A549 (cell line): ENCODE measurements at regions not wholly inside any gene's neighbourhood (a gene's known extent, or its start where the extent isn't known, plus 50 kb on each side); places are given as distances from the start of the nearest gene placed in this dataset.

Experiments
- NR3C1 ChIP-seq: fragments of >200 bp; sonication (Bioruptor Twin); formaldehyde crosslinking; IDR thresholded peaks from 3 replicates; pipeline ENCODE4 v1.6.1; 2017
- RAD21 ChIP-seq, 2 experiments: fragments of >200 bp in 1 of 2; sonication (Bioruptor Twin) in 1 of 2; formaldehyde crosslinking in 1 of 2; IDR thresholded peaks in 1 of 2; conservative IDR thresholded peaks in 1 of 2; 2 replicates in 1 of 2; 3 replicates in 1 of 2; pipeline ENCODE4 v1.6.1; 2012 to 2018; ENCODE audit warnings: inconsistent platforms in 1 of 2
- TF ChIP-seq, protein P1 (sequence below): fragments of >200 bp; sonication (Bioruptor Twin); formaldehyde crosslinking; IDR thresholded peaks from 3 replicates; pipeline ENCODE4 v1.5.1; 2016

GRCh38 chr14:101256266-101256665, 305.0 kb upstream of the DIO3 start:
- TF ChIP-seq, protein P1, sequence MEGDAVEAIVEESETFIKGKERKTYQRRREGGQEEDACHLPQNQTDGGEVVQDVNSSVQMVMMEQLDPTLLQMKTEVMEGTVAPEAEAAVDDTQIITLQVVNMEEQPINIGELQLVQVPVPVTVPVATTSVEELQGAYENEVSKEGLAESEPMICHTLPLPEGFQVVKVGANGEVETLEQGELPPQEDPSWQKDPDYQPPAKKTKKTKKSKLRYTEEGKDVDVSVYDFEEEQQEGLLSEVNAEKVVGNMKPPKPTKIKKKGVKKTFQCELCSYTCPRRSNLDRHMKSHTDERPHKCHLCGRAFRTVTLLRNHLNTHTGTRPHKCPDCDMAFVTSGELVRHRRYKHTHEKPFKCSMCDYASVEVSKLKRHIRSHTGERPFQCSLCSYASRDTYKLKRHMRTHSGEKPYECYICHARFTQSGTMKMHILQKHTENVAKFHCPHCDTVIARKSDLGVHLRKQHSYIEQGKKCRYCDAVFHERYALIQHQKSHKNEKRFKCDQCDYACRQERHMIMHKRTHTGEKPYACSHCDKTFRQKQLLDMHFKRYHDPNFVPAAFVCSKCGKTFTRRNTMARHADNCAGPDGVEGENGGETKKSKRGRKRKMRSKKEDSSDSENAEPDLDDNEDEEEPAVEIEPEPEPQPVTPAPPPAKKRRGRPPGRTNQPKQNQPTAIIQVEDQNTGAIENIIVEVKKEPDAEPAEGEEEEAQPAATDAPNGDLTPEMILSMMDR, result no peak
- no peak for TF ChIP-seq NR3C1
- TF ChIP-seq RAD21 (conservative IDR thresholded peaks at IDR 0.05 in 1 of 2, IDR thresholded peaks at IDR 0.05 in 1 of 2), result no peak
